Fibroblast of skin of right biceps (primary cell): ENCODE measurements at regions not wholly inside any gene's neighbourhood (a gene's known extent, or its start where the extent isn't known, plus 50 kb on each side); places are given as distances from the start of the nearest gene placed in this dataset.
"Not testable (repeated sequence)": the region's sequence is repeated elsewhere in the genome, so short reads cannot be mapped to it uniquely, and the experiment has no call there.

ENCODE experiments used
- DNase-seq: peaks from one replicate; pipeline ENCODE4 v3.0.0-alpha.2; 2013

DNA sequence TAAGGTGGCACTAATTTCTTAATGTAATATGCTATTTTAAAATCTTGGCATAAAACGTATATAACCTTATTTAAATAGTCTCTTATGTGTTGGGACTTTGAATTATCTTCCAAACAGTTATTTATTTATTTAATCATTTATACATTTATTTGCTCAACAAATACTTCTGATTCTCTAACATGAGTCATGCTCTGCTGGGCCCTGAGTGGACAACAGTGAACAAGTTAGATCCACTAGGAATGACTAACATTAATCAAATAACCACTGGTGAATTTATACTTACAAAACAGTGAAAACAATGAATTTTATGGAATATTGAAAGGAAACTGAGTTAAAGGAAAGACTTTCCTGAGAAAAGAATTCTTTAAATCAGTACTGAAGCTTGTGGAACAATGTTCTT lies 1257.2 kb upstream of the CHAC2 start:
- no peak for DNase-seq

DNA sequence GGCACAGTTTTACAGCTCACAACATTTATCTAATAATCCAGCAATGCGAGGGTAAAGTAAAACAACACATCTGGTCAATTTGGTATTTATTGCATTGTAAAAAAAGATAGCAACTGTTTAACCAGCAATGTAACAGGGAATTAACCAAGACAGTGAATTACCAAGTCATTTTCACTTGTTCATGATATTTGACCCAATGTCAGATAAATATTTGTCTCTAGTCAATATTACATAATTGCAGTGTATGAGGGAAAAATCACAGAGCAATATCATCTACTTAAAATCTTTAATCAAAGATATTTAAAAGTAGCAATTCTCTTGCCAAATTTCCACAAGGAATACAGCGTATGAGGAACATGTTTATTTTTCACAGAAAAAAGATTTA lies 1265.1 kb upstream of the CHAC2 start:
- DNase-seq: no peak

DNA sequence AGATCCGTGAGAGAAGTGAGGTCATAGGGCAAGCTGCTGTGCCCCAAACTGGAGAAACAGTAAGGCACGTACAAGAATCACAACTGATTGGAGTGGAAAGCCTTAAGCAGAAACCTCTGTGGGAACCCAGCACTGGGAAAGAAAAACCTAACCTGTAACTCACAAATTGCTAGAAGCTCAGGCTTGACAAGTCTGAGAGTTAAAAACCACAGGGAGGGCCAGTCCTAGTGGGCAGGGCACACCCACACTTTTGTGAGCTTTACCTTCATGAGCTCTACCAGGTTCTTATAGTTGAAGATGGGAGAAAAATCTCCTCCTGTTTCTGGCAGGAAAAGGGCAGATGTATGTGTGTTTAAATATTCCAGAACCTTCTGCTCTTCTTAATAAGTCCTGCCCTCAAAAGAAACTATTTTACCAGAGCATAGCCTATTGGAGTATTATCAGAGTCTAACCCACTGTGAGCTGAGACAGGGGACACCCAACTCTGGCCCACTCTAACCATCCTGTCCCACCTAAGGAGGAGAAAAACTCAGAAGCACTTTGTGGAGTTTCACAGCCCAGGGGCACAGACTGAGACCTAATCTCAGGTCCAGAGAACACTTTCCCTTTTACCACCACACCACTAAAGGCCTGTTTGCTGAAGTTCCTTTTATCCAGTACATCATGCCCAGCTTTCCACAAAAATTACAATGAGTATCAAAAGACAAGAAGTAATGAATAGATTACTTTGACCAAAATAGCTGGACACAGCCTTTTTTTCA lies 1265.7 kb upstream of the CHAC2 start:
- no peak for DNase-seq

DNA sequence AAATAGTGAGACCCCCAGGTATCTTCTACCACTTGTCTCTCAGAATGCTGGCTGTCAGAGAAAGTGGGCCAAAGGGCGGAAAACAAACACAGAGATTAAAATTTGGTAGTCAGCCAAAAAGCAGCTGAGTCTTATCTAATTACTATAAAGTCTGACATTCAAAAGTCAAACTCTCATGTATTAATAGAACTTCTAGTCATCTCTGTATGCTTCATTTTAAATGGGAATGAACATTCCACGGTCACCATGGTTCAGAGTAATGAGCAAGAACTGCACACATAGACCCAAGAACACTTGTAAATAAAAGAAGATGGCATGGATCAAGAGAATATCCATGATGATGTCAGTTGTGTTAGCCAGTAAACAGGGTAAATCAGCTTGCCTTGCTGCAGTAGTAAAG lies 1267.0 kb upstream of the CHAC2 start:
- no peak for DNase-seq

DNA sequence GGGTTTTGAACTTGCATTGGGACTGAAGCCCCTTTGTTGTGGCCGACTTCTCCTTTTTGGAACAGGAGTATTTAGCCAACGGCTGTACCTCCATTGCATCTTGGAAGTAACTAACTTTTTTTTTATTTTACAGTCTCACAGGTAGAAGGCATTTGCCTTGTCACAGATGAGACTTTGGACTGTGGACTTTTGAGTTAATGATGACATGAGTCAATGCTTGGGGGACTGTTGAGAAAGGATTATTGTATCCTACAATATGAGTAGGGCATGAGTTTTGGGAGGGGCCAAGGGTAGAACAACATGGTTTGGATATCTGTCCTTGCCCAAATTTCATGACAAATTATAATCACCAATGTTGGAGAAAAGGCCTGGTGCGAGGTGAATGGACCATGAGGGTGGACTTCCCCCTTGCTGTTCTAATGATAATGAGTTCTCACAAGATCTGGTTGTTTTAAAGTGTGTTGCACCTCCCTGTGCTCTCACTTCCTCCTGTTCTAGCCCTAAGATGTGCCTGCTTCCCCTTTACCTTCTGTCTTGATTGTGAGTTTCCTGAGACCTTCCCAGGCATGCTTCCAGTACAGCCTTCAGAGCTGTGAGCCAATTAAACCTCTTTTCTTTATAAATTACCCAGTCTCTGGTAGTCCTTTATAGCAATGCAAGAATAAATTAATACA lies 1269.4 kb upstream of the CHAC2 start:
- no peak for DNase-seq

DNA sequence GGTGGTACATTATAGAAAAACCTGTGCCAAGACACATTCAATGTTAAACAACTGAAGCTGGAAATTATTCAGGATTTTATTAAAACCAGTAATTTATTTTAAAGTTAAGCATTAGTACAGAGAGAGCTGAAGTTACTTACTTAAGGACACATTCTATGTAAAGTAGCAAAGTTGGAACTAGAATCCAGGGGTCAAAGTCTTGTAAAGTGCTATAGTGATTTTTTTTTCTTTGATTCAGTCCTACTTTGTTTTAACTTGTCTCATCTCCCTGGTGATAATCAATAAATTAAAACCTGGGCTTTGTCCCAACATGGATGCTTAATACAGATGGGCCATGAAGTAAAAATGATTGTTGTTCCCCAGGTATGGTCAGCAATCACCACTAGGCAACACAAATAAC lies 1271.8 kb upstream of the CHAC2 start:
- DNase-seq: no peak

DNA sequence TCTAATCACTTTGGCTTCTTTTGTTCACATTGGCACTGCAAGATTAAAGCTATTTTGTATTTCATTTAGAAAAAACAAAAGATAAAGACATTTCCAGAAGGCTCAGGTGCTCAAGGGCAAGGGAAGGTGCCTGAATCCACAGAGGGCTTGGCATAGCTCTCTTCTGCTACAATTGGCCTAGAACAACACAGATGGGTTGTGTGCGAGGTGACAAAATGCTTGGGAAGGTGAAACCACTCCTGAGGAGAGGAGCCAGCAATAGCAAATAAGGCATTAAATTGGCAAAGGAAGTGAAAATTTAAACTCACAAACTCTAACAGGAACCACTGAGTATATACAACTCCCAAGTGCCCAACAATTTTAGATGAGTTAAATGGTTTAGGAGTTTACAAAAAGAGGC lies 1290.4 kb upstream of the CHAC2 start:
- no peak for DNase-seq

DNA sequence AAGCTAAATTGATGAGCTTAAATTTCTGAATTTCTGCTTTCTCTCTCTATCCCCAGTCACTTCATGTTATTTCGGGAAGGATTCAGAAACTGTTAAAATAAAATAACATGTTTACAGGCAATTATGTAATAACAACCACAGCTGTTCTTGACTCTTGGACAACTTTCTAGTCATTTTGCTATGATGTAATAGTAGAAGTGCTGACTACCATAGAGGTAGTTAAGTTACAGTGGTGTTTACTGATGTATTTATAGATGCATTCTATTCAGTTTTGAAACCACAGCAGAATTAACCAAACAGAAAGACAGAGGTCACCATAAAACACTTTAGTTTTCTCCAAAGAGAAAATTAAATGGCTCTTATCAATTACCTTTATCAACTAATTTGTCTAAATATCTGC lies 1292.0 kb upstream of the CHAC2 start:
- DNase-seq: no peak

DNA sequence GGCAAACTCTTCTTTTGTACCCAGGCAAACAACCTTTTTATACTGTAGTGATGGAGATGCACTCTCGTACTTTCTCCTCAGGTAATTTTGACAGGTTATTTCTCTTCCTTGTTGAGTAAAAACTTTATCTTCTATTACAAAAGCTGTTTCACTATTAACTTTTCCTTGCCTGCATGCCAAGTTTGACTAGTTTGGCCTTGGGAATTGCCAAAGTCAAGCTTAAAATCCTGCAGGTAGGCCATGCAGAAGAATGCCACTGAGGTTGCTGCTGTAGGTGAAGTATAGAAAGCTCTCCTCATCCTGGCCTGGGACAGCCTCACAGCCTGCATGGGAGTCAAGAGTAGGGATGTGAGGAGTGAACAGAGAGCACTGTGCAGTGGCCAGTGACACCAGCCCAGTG lies 1293.5 kb upstream of the CHAC2 start:
- DNase-seq: no peak

DNA sequence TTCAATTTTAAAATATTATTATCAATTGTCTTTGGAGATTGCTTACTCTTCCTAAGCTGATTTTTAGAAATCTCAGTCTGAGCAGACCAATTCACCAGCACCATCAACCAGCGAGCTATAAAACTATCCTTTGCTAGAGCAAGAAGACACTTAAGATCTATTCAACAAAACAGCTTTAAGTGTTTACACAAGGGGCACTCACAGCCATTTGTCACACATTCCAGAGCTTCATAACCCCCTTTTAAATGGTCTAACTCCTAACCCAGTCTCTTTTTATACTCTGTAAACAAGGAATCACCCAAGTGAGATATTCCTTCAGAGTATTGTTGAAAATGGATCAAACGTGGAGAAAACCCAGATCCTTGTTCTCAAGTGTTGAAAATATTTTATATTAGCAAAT lies 1294.1 kb upstream of the CHAC2 start:
- no peak for DNase-seq

DNA sequence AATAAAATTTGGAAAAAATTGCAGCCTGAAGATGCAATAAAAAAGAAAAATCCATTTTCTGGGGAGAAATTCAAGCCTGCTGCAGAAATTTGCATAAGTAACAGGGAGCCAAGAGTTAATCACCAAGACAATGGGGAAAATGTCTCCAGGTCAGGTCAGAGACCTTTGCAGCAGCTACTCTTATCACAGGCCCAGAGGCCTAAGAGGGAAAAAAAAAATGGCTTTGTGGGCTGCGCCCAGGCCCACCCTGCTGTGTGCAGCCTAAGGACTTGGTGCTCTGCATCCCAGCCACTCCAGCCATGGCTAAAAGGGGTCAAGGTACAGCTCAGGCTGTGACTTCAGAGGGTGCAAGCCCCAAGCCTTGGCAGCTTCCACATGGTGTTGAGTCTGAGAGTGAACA lies 1297.1 kb upstream of the CHAC2 start:
- not testable (repeated sequence) for DNase-seq

DNA sequence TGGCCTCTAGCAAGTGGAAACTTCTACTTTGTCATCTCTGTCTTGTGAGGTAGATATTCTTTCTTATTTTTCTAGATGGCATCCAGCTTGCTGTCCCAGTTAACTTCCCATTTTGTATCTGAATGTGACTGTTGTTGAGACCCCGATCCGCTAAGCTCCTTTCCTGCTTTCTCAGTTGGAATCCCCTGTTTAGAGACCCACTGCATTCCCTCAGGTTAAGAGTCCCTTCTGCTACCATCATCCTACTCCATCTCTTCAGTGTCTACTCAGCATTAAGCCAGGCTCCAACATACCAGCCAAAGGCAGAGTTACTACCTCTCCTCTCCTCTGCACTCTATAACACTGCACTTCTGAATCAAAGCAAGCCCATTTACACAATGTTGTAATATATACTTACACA lies 1300.4 kb upstream of the CHAC2 start:
- no peak for DNase-seq

DNA sequence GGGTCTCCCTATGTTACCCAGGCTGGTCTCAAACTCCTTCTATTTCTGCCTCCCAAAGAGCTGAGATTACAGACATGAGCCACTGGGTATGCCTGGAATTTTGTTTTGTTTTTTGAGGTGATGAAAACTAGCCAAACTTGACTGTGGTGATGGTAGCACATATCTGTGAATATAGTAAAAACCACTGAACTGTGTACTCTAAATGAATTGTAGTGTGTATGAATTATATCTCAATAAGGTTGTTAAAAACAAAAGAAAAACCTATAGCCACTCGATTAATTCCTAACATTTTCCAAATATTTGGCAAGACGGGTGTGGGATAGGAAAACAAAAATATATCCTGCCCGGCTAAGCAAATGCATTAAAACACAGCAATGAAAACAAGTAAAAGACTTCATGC lies 1302.3 kb upstream of the CHAC2 start:
- DNase-seq: no peak

DNA sequence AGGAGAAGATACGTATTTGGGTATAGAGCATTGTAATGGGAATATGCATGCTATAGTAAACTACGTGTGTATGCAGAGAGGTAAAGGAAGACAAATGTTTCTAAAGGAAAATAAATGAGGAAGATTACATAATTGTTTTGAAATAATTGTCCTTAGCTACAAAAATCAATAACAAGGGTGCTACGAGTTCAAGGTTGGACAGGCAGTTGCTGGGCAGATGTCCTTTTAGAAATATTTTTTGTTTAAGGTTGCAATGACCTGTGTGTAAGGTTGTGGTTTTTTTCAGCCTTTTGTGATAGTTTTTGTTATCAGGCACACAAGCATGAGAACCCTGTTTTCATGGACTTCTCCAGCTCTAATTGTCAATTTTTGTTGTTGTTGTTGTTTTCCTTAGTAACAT lies 1304.1 kb upstream of the CHAC2 start:
- no peak for DNase-seq

DNA sequence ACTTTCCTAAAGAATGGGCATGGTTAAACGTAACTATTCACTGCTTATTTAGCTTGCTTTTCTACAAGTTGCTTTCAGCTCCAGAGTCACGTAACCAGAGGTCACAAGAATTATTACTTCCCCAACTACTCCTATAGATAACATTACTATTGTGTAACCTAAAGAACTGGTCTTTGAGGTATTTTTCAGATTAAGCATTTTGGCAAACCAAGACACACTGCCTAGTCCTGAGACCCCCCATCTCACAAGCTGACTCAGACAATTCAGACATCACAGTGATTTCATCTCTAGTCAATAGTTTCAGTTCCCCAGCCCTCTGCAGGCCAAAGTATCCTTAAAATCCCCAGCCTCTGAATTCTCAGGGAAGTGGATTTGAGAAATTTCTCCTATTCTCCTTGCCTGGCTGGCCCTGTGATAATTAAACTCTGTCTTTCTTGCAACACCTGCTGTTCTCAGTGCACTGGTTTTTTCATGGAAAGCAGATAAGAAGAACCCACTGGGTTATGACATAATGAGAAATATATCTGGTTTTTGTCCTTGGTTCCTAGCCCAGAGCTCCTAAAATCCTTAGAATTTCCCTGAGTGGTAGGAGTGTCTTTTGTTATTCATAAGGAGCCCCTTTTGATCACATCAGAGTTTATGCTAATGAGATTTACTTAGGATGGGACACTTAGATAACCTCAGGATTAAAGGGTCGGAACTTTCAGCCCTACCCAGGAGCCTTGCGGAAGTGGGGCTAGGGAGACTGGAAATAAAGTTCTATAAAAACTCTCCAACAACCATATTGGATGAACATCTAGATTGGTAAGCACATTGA lies 1310.8 kb upstream of the CHAC2 start:
- DNase-seq: no peak

DNA sequence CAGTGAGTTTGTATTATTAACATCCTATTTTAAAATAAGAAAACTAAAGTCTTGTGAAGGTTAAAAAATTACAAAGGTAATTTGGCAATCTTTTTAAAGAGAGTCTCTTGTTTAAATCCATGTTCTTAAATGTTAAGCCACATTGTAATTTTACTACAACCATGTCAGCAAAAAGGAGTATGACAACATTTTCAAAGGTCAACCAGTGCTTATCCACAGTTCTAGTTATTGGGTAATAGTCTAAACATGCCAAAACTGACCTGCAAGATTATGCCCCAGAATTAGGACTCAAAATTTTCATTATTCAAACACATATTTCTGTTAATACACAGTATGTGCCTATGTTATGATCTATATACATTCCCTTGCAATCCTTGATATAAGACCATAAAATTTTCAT lies 1312.6 kb upstream of the CHAC2 start:
- DNase-seq: no peak

DNA sequence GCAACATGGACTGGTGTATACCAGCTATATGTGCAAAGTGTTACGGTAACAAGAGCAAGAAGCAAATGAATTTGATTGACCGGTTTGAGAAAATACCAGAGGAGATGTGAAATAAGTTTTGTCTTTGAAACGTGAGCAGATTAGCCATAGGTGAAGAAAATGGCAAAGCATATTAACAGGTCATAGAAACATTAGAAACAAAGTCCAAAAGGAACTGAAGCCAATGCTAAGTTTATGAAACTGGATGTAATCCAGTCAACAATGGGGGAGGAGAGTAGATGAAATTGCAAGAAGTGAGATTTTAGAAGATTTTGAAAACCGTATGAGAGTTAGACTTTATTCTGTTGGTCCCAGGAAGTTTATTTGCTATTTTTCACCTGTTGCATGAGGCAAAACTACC lies 1315.4 kb upstream of the CHAC2 start:
- DNase-seq: no peak

DNA sequence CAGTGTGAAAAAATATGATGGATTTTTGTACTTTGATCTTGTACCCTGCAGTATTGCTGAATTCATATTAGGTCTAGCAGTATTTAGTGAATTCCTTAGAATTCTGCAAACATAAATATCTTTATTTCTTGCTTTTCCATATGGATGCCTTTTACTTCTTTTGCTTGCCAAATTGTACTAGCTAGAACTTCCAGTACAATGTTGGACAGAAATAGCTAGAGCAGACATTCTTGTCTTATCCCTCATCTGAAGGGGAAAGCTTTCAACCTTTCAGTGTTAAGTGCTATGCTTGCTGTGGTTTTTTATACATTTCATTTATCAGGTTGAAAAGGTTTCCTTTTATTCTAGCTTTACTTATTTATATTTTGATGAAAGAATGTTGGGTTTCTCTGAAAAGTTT lies 1321.9 kb upstream of the CHAC2 start:
- DNase-seq: no peak

DNA sequence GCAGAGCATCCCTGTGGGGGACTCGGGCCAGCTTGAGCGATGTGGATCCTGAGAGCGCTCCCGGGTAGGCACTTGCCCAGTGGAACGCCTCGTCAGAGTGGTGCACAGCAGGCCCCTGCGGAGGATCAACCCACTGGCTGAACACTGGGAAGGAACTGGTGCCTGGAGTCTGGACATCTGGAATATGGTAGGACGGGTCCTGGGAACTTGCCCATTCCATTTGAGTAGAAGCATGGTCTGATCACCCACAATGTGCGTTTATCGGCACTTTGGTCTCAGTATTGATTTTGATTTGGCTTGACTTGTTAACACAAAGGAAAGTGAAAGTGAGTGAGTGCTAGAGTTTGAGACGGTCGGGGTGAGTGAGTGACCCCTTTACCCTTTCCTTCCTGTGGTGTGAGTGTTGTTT lies 1336.2 kb upstream of the CHAC2 start:
- DNase-seq: no peak

DNA sequence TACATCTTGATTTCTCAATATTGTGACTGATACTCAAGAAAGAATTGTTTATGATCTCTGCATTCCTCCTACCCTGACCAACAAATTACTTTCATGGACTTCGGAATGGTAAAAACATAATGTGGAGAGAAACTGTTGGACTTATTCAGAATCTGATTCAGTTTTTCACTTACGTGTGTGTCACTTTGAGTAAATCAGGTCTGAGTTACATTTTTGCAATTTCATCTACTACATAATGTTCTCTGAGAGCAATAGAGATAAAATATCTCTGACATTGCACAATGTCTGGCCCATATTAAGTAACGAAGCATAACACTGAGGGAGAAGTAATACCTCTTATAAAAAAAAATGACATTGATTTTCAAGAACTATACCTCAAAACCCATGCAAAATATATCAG lies 1337.9 kb upstream of the CHAC2 start:
- DNase-seq: no peak

DNA sequence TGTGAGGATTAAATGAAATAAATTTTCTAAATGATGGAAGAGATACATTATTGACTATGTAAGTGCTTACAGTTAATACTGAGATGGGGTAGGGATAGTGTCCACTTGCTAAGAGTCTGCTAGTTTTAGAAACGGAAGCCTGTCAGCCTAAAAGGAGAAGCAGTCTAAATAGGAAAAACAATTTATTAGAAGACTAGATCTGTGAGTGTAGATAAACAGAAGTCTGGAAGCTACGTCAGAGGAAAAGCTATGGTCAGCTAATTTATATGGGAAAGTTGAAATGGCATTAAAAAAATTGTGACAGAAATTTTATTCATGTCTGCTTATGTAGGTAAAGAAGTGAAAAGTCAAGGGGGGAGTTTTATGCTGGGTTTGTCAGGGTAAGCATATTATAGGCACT lies 1338.4 kb upstream of the CHAC2 start:
- DNase-seq: no peak

DNA sequence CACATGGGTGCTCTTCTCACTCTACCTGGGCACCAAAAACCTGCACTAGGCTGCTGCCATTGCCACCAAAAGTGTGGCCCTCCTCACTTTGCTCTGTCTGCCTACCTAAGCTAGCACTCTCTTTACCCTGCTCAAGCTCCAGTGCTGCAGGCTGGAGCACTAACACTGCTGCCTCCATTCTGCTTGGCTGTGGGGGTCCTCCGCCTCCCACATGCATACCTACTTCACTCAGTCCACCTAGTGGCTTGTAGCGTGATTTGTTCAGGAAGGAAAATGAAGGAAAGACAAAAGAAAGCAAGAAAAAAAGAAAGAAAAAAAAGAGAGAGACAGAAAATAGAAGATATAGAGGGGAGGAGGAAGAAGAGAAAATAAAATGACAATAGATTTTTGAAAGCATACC lies 1339.4 kb upstream of the CHAC2 start:
- DNase-seq: no peak

DNA sequence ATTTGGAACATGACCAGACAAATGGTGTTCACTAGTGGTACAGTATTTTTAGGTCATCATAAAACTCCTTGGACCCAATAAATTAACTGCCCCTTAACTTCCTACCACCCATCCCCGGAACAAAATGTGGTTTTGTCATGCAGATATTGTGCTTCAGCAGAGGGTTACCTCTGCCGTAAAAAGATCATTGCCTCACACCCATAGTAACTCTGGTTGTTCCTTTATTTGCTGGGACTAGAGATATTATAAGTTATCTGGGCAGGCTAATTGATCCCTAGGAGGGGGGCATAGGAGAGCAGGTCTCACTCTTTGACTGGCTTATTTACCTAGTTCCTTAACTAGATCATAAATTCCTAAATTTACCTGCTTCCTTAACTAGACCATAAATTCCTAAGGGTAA lies 1343.9 kb upstream of the CHAC2 start:
- DNase-seq: no peak

DNA sequence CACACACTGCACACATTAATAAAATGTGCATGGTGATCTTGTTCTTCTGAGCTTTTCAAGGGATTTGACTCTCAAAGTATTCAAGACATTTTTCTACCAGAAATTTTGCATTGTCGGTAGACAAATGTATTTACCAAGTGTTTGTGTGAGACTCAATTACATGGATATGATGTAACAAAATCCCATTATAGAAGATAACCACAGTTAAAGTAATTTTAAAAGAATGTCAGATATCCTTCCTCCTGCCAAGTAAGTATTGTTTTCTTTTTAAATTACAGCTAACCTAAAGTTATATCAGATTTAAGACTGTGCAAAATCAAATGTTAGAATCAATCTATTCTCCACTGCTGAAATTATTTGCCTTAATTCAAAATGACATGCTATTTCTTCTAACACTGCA lies 1344.5 kb upstream of the CHAC2 start:
- DNase-seq: peak; percentile 11
